CD4-positive, alpha-beta T cell treated with Interferon alpha-2 for 1 hour (primary cell): ENCODE measurements at regions not wholly inside any gene's neighbourhood (a gene's known extent, or its start where the extent isn't known, plus 50 kb on each side); places are given as distances from the start of the nearest gene placed in this dataset.
"Not testable (repeated sequence)": the region's sequence is repeated elsewhere in the genome, so short reads cannot be mapped to it uniquely, and the experiment has no call there.

Experiments
- DNase-seq, 2 donors: peaks; one replicate each; pipeline ENCODE4 v3.0.0-alpha.2; 2020 to 2022

DNA sequence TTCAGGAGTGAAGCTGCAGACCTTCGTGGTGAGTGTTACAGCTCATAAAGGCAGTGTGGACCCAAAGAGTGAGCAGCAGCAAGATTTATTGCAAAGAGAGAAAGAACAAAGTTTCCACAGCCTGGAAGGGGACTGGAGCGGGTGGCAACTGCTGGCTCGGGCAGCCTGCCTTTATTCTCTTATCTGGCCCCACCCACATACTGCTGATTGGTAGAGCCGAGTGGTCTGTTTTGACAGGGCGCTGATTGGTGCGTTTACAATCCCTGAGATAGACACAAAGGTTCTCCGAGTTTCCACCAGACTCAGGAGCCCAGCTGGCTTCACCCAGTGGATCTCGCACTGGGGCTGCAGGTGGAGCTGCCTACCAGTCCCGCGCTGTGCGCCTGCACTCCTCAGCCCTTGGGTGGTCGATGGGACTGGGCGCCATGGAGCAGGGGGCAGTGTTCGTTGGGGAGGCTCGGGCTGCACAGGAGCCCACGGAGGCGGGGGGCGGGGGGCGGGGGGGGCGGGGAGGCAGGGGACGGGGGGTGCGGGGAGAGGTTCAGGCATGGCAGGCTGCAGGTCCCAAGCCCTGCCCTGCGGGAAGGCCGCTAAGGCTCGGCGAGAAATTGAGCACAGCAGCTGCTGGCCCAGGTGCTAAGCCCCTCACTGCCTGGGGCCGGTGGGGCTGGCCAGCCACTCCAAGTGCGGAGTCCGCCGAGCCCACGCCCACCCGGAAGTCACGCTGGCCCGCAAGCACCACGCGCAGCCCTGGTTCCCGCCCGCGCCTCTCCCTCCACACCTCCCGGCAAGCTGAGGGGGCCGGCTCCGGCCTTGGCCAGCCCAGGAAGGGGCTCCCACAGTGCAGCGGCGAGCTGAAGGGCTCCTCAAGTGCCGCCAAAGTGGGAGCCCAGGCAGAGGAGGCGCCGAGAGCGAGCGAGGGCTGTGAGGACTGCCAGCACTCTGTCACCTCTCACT lies 59.9 kb upstream of the EN2 start:
- DNase-seq: not testable (repeated sequence)

DNA sequence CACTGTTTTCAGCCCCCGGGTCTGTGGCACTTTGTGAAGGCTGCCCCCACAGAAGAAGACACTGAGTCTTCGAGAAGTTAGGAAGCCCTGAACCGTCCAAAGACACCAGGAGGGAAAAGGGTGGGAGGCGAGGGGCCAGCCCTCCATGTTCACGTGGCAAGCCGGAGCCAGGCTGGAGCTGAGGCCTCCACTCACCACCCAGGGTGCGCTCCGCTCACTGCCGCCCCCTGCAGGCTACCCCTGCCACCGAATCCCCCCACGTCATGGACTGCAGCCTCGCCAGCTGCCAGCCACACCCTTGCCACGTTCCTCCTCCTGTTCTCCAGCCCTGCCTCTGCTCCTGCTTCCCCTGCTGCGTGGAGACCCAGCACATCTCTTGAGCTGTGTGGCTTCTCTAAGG lies 59.0 kb upstream of the EN2 start:
- DNase-seq: no peak

DNA sequence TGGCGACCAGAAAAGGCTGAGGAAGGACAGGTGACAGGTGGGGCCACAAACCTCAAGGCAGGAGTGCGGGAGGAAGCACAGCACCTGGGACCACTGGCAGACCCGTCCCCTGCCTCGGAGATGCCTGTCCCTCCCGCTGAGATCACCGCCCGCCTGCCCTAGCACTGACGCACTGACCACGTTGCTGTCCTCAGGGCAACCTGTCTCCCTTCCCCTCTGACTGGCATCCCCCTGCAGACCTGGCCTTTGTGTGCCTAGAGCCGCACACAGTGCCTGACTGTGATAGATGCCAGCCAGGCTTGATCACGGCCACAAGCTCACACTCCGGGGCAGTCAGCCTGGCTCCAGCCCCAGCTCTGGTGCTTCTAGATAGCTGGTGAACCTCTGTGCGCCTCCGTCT lies 58.4 kb upstream of the EN2 start:
- no peak for DNase-seq

DNA sequence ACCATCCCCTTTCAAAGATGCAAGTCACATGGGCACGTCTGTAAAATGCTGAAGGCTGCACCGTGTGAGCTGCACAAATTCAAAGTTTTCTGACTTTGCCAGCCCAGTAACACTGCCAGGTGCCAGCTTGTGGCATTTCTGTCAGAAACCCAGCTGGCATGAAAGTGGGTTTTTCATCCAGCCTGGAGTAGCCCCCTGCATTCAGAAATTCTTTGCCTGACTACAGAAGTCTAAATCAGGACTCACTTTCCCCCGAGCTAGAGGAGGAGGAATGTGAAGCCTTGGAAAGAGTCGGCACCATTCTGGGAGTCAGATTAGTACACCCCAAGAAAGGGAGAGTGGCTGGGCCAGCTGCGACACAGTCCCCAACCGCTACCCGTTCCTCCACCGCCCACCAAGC lies 56.7 kb upstream of the EN2 start:
- DNase-seq: no peak

DNA sequence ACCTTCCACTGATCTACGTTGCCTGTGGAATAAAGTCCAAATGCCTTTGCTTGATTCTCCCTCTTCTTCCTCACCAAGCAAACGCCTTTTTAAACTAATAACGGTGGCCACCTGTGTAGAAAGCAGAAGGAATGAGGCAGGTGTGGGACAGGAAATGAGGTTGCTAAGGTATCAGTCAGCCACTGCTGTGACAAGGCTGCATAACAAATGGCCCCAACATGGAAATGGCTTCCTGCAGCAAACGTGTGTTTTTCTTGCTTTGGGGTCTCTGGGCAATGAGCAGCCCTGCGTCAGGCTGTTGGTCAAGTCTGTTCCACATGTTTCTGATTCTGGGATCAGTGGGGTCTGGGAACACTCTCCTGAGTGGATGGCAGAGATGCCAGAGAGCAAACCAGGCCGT lies 56.0 kb upstream of the EN2 start:
- no peak for DNase-seq

DNA sequence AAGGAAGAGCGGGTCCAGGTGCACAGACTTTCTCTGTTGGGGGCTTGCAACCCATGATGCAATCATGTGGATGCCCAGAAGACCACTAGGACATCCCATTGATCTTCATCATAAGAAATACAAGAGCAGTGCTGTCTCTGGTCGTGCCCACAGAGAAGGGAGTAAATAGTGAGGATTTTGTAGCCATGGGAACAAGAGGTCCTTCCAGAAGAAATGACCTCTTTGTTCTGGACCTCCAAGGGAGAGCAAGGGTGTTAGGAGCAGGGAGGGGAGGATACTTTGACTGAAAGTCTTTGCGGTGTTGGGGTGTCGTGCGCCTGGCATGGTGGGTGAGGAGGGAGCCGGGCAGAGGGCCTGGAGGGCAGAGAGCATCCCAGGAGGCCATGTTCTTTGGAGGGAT lies 55.0 kb upstream of the EN2 start:
- DNase-seq: no peak

DNA sequence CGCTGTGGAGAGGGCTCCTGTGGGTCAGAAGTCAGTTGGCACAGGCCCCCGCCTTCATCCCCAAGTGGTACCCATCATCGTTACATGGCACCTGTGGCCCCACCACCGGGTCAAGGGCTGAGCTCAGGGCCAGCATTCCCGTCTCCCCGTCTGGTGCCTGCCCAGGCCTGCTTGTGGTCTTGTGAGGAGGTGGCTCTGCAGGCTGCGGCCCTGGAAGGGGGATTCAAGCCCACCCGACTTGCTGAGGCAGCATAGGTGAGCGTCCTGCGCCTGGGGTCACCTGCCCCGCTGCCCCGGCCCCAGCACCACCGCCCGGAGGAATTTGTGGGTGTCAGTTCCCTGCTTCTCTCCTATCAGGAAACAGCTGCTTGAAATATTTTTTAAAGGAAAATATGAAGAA lies 53.0 kb upstream of the EN2 start:
- no peak for DNase-seq

DNA sequence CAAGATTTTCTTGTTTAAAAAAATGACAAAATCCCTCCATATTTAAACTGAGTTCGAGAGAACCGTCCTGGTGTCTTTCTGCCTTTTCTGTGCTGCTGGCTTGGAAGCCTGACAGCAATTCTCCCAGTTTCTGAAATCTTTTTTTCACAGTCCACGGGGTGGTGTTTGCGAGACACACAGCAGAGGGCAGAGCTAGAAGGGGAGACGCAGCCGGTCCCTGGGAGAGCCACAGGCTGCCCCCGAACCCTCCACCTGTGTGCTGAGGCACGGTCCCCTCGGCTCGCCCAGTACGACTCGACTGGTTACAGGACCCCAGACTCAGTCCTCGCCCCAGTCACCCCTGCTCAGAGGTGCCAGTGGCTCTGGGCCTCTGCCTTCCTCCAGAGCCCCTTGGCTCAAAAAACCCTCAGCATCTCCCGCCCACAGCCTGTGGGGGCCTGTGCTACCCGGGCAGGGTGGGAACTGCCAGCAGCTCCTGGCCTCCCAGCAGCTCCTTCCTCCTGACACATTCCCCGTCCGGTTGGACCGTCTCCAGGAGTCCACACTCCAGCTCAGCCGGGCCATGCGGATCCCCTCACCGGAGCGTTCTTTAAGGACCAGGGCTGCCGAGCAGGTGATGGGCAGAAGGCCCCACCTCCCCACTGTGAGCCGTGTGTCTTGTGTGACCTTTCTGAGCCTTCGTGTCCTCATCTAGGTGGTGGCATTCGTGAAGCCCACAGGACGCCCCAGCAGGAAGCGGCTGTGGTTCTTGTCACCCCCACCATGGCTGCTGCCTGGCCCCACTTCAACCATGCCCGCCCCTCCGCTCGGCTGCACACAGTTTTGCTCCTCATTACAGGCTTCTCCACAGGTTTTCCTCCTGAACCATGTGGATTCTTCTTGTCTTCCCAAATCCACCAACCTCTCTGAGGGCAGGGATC lies 52.3 kb upstream of the EN2 start:
- no peak for DNase-seq

DNA sequence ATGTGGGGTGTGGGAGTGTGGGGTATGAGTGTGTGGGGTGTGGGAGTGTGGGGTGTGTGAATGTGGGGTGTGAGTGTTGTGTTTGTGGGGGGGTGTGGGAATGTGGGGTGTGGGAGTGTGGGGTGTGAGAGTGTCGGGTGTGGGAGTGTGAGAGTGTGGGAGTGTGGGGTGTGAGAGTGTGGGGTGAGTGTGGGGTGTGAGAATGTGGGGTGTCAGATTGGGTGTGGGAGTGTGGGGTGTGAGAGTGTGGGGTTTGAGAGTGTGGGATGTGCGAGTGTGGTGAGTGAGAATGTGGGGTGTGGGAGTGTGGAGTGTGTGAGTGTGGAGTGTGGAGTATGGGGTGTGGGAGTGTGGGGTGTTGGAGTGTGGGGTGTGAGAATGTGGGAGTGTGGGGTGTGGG lies 50.1 kb upstream of the EN2 start:
- no peak for DNase-seq
